ENCODE measurements at regions not wholly inside any gene's neighbourhood (a gene's known extent, or its start where the extent isn't known, plus 50 kb on each side); places are given as distances from the start of the nearest gene placed in this dataset.

GRCh38 chr2:48161628-48162027 is 152.9 kb upstream of the FOXN2 start:
- TF ChIP-seq EZH2phosphoT487 (IDR thresholded peaks at IDR 0.05; ENCODE audit: low read depth, severe bottlenecking, unreplicated experiment), result no peak
- TF ChIP-seq CTCF (IDR thresholded peaks at IDR 0.05; ENCODE audit: poor library complexity), result no peak
- TF ChIP-seq EZH2 (IDR thresholded peaks at IDR 0.05; ENCODE audit: borderline replicate concordance), result no peak

Measured in hepatocyte (in vitro differentiated cells).